Psoas muscle (tissue), 7 donors: ENCODE measurements at regions not wholly inside any gene's neighbourhood (a gene's known extent, or its start where the extent isn't known, plus 50 kb on each side); places are given as distances from the start of the nearest gene placed in this dataset.
"Not testable (repeated sequence)": the region's sequence is repeated elsewhere in the genome, so short reads cannot be mapped to it uniquely, and the experiment has no call there.

Experiments used
- ATAC-seq, 4 donors: fragments of 200-7000 bp; cut with Tn5 transposase; one replicate each; pipeline ENCODE4 v1.9.1; 2020; ENCODE audit warnings: moderate library complexity in 3 of 4, mild to moderate bottlenecking in 2 of 4
- DNase-seq, 2 donors: peaks; one replicate each; pipeline ENCODE4 v3.0.0-alpha.2; 2020
- H3K27ac ChIP-seq: fragments of 200-600 bp; one replicate; pipeline ENCODE4 v1.8.0; 2022
- H3K27me3 ChIP-seq, 3 donors: fragments of 200-600 bp in 1 of 3; one replicate each; pipeline versions ENCODE4 v1.6.1 to v1.8.0; 2013 to 2022; ENCODE audit warnings: low read length in 2 of 3, mild to moderate bottlenecking in 2 of 3, moderate library complexity in 1 of 3; ENCODE audit not compliant: insufficient read depth in 3 of 3
- H3K36me3 ChIP-seq, 2 donors: fragments of 200-600 bp in 1 of 2; one replicate each; pipeline versions ENCODE4 v1.6.1 to v1.8.0; 2013 to 2022; ENCODE audit warnings: low read depth in 1 of 2, mild to moderate bottlenecking in 1 of 2, moderate library complexity in 1 of 2; ENCODE audit not compliant: insufficient read depth in 1 of 2
- H3K4me1 ChIP-seq: fragments of 200-600 bp; one replicate; pipeline ENCODE4 v1.8.0; 2022
- H3K4me3 ChIP-seq: fragments of 200-600 bp; one replicate; pipeline ENCODE4 v1.8.0; 2022; ENCODE audit warnings: mild to moderate bottlenecking
- H3K9me3 ChIP-seq: fragments of 200-600 bp; one replicate; pipeline ENCODE4 v1.8.0; 2022
- CTCF ChIP-seq: fragments of 200-600 bp; IDR thresholded peaks from one replicate; pipeline ENCODE4 v1.8.0; 2022; ENCODE audit warnings: antibody characterized with exemption
- WGBS, 3 donors: extraction: QIAGEN DNeasy Blood & Tissue Kit; methylation state at CpG; one replicate each; pipeline versions ENCODE4 v1.1.6 to v1.1.7; 2013; 5-methylcytosine and 5-hydroxymethylcytosine counted together
- intact Hi-C, 2 donors: fragments of 100-400 bp; cut with DNase I; formaldehyde crosslinking; loops; one replicate each; pipeline versions ENCODE4 v1.11.0 to v1.14.2; 2022
- donor health status: healthy with polysubstance abuse.
- donor health status: DM: no; HTN: no; CAD: no; lungs with moderate emphysema.
- donor health status: Bipolar disorder and iron deficiency.
- donor health status: healthy.
- donor health status: DM: yes; HTN: yes; CAD: no.
- donor health status: DM: no; HTN: no; CAD: no.
- donor health status: DM: yes; HTN: yes; CAD: no.

DNA sequence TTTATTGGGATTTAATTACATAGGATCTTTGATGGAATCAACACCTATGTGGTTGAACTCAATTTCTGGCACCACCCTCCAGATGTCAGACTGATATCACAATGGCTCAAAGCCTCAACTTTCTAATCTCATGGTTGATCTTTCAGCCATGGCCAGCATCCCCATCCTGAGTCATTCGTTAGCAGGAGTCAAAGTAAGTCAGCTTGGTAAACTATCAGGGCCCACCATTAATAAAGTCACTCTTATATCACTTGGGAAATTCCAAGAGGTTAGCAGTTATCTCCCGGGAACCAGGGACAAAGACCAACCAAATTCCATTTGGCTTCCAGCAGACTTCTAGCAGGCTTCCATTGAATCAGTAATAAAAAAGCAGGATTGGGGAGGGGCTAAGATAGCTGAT lies 50.7 kb upstream of the TNFSF4 start:
- intact Hi-C loops: no loop called here
- WGBS, 3 donors: 65 to 73% (median 68%) methylated on average over 2 of the region's 2 CpGs

DNA sequence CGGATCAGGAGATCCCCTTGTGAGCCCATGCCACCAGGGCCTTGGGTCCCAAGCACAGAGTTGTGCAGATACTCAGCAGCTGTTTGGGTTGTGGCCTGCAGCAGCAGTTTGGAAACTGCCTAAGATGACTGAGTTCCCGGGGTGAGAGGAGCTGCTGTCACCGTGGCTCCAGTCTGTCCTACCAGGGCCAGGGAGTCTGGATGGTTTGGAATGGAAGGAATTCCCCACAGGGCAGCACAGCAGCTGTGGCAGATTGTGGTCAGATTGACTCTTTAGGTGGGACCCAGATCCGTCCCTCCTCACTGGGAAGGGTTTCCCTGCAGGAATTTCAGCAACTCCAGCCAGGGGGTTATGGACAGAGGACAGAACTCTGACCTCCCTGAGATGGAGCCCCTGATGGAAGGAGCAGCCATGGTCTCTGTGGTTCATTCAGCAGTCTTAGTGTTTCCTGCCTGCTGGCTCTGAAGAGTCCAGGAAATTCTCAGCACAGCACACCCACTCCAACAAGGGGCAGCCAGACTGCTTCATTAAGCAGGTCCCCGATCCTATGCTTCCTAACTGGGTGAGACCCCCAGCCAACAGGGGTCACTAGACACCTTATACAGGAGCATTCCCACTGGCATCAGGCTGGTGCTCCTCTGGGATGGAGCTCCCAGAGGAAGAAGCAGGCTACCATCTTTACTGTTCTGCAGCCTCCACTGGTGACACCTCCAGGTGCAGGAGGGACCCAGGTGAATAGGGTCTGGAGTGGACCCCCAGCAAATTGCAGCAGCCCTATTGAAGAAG lies 51.5 kb upstream of the TNFSF4 start:
- H3K9me3 ChIP-seq: no peaks in the 10 kb centered on the region
- no peaks in the 10 kb centered on the region for H3K4me1 ChIP-seq
- no peak overlapping the region for H3K27ac ChIP-seq
- H3K27me3 ChIP-seq: no peaks in the 10 kb centered on the region
- DNase-seq (no peak), ATAC-seq (no peak)
- WGBS, 3 donors: 54 to 68% (median 58%) methylated on average over 5 of the region's 5 CpGs
- H3K4me3 ChIP-seq: no peak overlapping the region
- no peak for TF ChIP-seq CTCF
- intact Hi-C loops: no loop called here
- H3K36me3 ChIP-seq: no peaks in the 10 kb centered on the region

More for the DNA sequence above, 50.7 kb upstream of the TNFSF4 start:
- Histone ChIP-seq H3K4me3 (no peak overlapping the region), H3K36me3 (no peaks in the 10 kb centered on the region), H3K9me3 (no peaks in the 10 kb centered on the region), H3K4me1 (no peaks in the 10 kb centered on the region), H3K27me3 (no peaks in the 10 kb centered on the region), H3K27ac (no peak overlapping the region)
- no peak for ATAC-seq
- TF ChIP-seq CTCF: no peak
- DNase-seq: no peak

GRCh38 chr1:173260329-173260728 lies 53.2 kb upstream of the TNFSF4 start:
- H3K4me1 ChIP-seq, DNase-seq, H3K27me3 ChIP-seq, H3K4me3 ChIP-seq, H3K9me3 ChIP-seq, H3K27ac ChIP-seq, intact Hi-C loops, H3K36me3 ChIP-seq, ATAC-seq: not testable (repeated sequence)
- 77 to 92% (median 79%) methylated on average over 1 of the region's 1 CpG for WGBS, 3 donors

- intact Hi-C loops: no loop called here
- Histone ChIP-seq H3K9me3 (no peaks in the 10 kb centered on the region), H3K36me3 (no peaks in the 10 kb centered on the region), H3K4me1 (no peaks in the 10 kb centered on the region), H3K27me3 (no peaks in the 10 kb centered on the region), H3K4me3 (no peak overlapping the region), H3K27ac (no peak overlapping the region)
- ATAC-seq (no peak), DNase-seq (no peak)
- 55 to 64% (median 63%) methylated on average over 3 of the region's 3 CpGs for WGBS, 3 donors
- no peak for TF ChIP-seq CTCF
Observed at GRCh38 chr1:173266841-173267240, 59.7 kb upstream of the TNFSF4 start.

DNA sequence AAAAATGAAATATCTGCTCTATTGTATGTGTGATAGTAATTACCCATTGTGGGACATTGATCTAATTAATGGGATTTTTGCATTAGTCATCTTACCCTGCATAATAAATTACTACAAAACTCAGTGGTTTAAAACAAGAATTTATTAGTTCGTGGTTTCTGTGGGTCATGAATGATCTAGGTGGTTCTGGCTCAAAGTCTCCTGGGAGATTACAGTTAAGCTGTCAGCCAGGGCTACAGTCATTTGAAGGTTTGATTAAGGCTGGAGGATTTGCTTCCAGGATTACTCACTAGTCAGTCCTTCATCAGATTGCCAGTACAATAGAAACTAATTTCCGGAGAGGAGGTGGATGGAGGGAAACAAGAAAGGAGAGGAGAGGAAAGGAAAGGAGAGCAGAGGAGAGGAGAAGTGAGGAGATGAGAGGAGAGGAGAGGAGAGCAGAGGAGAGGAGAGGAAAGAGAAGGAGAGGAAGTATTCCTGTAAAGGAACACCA lies 60.4 kb upstream of the TNFSF4 start:
- no peaks in the 10 kb centered on the region for H3K4me1 ChIP-seq
- H3K4me3 ChIP-seq: no peak overlapping the region
- no peak for TF ChIP-seq CTCF
- intact Hi-C loops: no loop called here
- no peaks in the 10 kb centered on the region for H3K9me3 ChIP-seq
- no peak for ATAC-seq
- DNase-seq: no peak
- 71 to 75% (median 73%) methylated on average over 2 of the region's 2 CpGs for WGBS, 3 donors
- no peak overlapping the region for H3K27ac ChIP-seq
- no peaks in the 10 kb centered on the region for H3K36me3 ChIP-seq
- H3K27me3 ChIP-seq: no peaks in the 10 kb centered on the region
